ENCODE measurements at regions not wholly inside any gene's neighbourhood (a gene's known extent, or its start where the extent isn't known, plus 50 kb on each side); places are given as distances from the start of the nearest gene placed in this dataset.

DNA sequence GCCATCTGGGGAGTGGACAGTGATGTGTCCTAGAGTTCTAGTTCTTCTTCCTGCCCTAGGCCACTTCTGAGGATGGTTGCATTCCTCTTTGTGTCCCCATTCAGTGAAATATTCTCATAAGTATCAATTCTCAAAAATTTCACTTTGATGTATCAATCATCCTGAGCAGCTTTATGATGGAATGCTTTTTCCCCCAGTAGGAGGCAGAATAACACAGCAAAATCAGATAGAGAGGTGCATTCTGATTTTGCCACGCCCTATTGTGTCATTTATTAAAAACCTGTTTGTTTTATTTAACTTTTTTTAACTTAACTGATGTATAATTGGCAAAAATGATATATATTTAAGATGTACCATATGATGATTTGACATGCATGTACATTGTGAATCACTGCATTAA, 656.0 kb upstream of the GRM7 start:
- no peak for TF ChIP-seq ZKSCAN1 (IDR thresholded peaks at IDR 0.05; ENCODE audit: low read length)
- TF ChIP-seq SP1 (IDR thresholded peaks at IDR 0.05) = no peak
- TF ChIP-seq SP1 (CRISPR knock-in tag; IDR thresholded peaks at IDR 0.05) = no peak
- TF ChIP-seq ZNF138 (CRISPR knock-in tag; IDR thresholded peaks at IDR 0.05; ENCODE audit: low read depth) = no peak
- no peak for TF ChIP-seq ZNF430 (CRISPR knock-in tag; IDR thresholded peaks at IDR 0.05)
- TF ChIP-seq MYC (CRISPR knock-in tag; IDR thresholded peaks at IDR 0.05; ENCODE audit: borderline replicate concordance) = no peak
- no peak for TF ChIP-seq ETV6 (CRISPR knock-in tag; conservative IDR thresholded peaks at IDR 0.05)
- no peak for TF ChIP-seq RBFOX2 (IDR thresholded peaks at IDR 0.05; ENCODE audit: low read depth, low read length)
- no peak for TF ChIP-seq CREB1 (IDR thresholded peaks at IDR 0.05)
- no peak for TF ChIP-seq CREB1 (CRISPR knock-in tag; IDR thresholded peaks at IDR 0.05)
- no peak for TF ChIP-seq NFKB2 (CRISPR knock-in tag; IDR thresholded peaks at IDR 0.05; ENCODE audit: borderline replicate concordance)
- no peak for TF ChIP-seq TCF7 (IDR thresholded peaks at IDR 0.05; ENCODE audit: low read depth)
- TF ChIP-seq, protein P1, sequence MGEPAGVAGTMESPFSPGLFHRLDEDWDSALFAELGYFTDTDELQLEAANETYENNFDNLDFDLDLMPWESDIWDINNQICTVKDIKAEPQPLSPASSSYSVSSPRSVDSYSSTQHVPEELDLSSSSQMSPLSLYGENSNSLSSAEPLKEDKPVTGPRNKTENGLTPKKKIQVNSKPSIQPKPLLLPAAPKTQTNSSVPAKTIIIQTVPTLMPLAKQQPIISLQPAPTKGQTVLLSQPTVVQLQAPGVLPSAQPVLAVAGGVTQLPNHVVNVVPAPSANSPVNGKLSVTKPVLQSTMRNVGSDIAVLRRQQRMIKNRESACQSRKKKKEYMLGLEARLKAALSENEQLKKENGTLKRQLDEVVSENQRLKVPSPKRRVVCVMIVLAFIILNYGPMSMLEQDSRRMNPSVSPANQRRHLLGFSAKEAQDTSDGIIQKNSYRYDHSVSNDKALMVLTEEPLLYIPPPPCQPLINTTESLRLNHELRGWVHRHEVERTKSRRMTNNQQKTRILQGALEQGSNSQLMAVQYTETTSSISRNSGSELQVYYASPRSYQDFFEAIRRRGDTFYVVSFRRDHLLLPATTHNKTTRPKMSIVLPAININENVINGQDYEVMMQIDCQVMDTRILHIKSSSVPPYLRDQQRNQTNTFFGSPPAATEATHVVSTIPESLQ (CRISPR knock-in tag; conservative IDR thresholded peaks at IDR 0.05) = no peak
- no peak for TF ChIP-seq DPF2 (CRISPR knock-in tag; IDR thresholded peaks at IDR 0.05; ENCODE audit: borderline replicate concordance, low read depth)
